GM18951 (cell line): ENCODE measurements at regions not wholly inside any gene's neighbourhood (a gene's known extent, or its start where the extent isn't known, plus 50 kb on each side); places are given as distances from the start of the nearest gene placed in this dataset.

Experiments used
- POLR2A ChIP-seq: IDR thresholded peaks from 4 replicates; pipeline ENCODE4 v1.6.1; 2011; ENCODE audit warnings: mild to moderate bottlenecking; ENCODE audit not compliant: insufficient read length, insufficient read depth; ENCODE audit errors: extremely low read depth
- in situ Hi-C: fragments of 300-500 bp; cut with MboI; formaldehyde crosslinking; loops from one replicate; pipeline ENCODE4 v1.12.0; 2022; ENCODE audit warnings: low sequenced_read_pairs, mixed read lengths, inconsistent platforms; ENCODE audit not compliant: unreplicated experiment

DNA sequence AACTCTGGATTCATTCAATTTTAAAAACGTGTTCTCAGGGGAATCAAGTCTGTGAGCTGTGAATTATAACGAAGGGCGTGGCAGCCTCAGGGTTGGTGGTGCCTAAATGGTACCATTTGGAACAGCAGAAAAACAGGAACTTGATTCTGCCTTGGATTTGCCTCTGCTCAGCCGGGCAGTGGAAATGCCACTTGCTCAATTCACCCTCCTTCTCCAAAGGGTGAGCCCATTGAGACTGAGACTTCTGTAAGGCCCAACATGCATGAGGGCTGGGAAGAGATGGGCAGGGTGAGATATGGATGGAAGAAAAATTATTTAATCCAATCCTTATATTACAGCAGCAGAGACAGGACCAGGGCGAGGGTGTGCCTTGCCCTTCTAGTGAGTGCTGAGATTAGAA is 107.1 kb upstream of the HABP2 start:
- no peak for TF ChIP-seq POLR2A
- in situ Hi-C loops, result no loop called here

GRCh38 chr10:113446739-113447138 is 106.1 kb upstream of the HABP2 start:
- in situ Hi-C loops, result no loop called here
- no peak for TF ChIP-seq POLR2A

DNA sequence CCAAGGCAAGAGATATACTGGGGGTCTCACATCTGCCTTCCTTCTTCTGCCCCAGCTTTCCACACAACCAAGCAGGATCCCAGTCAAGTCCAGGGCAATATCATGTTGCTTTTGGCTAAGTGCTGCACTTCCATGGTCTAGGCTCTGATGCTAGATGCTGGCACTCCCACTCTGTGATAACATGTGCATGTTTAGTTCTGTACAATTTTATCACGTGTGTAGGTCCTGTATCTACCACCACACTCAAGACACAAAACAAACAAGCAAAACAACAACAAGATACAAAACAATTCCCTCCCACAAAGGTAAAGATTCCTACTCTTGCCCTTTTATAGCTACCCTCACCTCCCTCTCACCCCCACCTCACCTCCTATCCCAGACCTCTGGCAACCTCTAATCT is 105.6 kb upstream of the HABP2 start:
- in situ Hi-C loops, result no loop called here

GRCh38 chr10:113449006-113449695 is 103.7 kb upstream of the HABP2 start:
- no peak for TF ChIP-seq POLR2A
- in situ Hi-C loops, result no loop called here

More for the DNA sequence above, 105.6 kb upstream of the HABP2 start:
- TF ChIP-seq POLR2A, result no peak

- in situ Hi-C loops, result no loop called here
Measured at GRCh38 chr10:113450046-113450804, 102.6 kb upstream of the HABP2 start.

GRCh38 chr10:113450906-113451305 is 101.9 kb upstream of the HABP2 start:
- in situ Hi-C loops, result no loop called here
- no peak for TF ChIP-seq POLR2A

More at GRCh38 chr10:113450046-113450804, 102.6 kb upstream of the HABP2 start:
- TF ChIP-seq POLR2A, result no peak

DNA sequence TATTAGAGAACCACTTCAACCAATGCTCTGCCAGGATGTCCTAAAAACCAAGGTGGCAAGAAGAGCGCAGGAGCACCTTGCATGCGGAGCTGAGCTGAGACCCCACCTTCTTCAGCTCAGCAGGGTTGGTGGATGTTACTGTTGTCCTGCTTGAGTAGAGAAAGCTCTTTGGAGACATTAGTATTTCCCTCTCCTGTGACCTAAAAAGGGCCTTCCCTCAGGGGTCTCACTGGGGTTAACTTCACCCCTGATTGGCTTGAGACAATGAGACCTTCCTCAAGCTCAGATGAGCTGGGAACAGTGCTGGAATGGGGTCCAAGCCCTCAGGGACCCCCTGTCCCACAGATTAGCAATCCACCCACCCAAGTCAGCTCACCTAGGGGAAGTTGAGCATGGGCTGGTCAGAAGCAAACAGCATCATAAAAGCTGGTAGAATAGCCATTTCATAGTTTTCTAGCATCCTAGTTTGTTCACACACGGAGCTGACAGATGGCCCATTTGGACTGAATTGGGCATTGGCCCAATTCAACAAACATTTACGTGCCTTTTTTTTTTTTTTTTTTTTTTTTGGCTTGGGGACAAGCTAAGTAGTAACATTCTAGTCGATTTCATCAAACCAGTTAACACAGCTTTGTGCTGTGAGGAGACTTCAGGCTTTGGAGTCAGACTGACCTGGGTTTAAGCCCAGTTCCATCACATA is 100.6 kb upstream of the HABP2 start:
- in situ Hi-C loops, result no loop called here
- no peak for TF ChIP-seq POLR2A

DNA sequence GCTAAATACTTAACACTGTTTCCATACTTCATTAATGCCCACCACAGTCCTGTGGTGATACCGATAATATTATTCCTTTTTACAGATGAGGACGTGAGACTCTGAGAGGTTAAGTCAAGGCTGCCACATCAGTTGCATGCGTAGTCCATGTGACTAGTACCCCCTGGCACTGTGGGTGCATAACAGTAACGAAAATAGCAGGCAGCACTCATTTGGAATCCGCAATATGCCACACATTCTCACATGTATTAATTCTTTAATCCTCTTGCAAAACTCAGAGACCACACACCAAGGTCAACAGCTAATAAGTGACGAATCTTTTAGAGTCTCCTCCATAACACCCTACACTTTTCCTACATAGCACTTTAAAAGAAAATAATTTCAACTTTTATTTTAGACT is 99.5 kb upstream of the HABP2 start:
- no peak for TF ChIP-seq POLR2A
- in situ Hi-C loops, result no loop called here

- TF ChIP-seq POLR2A, result no peak
- in situ Hi-C loops, result no loop called here
Measured at GRCh38 chr10:113454341-113455061, 98.4 kb upstream of the HABP2 start.

DNA sequence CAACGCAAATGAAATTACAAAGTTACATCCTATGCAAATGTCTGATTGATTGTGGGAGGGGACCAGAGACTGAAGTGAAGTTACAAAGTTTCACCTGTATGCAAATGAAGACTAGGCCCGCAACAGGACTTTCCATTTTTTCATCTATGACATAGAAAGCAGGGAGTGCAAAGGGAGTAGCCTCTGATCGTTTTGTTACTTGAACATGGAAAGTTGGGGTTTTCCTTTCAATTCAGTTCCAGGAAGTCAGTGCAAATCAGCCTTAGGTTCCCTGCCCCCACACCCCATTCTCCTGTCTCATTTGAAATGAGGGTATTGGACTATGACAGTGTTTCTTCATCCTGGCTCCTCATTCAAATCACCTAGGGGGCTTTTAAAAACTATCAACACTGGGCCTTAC is 96.9 kb upstream of the HABP2 start:
- no peak for TF ChIP-seq POLR2A
- in situ Hi-C loops, result no loop called here

DNA sequence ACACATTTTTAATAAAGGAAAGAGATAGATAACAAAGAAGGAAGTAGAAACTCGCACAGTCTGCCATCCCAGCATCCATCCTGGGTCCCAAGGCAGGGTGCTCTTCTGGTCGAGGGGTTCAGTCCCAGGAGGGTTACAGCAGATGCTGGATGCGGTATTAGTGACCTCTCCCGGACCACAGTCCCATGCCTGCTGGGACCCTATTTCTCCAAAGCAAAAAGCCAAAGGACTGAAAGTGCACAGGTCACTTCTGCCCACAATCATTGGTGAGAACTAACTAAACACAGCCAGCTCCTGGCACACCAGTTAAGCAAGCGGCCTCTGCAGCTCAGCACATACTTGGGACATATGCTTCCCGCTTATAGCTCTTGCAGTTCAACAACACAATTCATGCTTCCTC is 96.1 kb upstream of the HABP2 start:
- no peak for TF ChIP-seq POLR2A
- in situ Hi-C loops, result no loop called here

DNA sequence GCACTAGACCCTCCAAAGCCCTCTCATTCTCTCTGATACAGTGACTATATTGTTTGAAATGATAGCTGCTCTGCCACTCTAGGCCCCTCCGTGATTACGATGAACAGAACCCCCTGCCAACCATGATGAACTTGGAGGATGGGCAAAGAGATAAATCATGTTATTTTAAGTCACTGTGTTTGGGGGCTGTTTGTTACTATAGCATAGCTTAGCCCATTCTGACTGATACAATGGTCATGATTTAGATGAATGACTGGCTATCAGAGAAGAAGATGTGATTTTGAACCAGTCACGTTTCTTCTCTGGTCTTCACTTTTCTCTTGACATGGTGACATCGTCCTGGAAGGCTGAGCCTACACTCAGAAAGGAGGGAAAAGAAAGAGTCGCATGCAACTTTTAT is 95.4 kb upstream of the HABP2 start:
- in situ Hi-C loops, result no loop called here
- no peak for TF ChIP-seq POLR2A

DNA sequence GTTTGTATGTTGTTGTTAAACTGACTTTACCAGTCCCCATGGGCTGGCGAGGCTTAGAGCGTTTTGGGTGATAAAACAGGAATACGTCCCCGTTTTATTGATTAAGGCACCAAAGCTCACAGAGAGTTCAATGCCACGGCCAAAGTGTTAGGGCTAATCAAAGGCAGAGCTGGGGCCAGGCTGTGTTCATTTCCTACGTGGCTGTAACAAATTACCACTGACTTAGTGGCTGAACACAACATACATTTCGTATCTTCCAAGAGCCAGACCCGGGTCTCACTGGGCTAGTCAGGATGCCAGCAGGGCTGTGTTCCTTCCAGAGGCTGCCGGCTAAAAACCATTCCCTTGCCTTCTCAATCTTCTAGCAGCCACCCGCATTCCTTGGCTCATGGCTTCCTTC is 94.4 kb upstream of the HABP2 start:
- in situ Hi-C loops, result no loop called here
- TF ChIP-seq POLR2A, result no peak
